Activated T-cell treated with anti-CD3 and anti-CD28 coated beads, Interleukin-2, amount 50 U/mL, for 1 hour (primary cell): ENCODE measurements at regions not wholly inside any gene's neighbourhood (a gene's known extent, or its start where the extent isn't known, plus 50 kb on each side); places are given as distances from the start of the nearest gene placed in this dataset.
"Not testable (repeated sequence)": the region's sequence is repeated elsewhere in the genome, so short reads cannot be mapped to it uniquely, and the experiment has no call there.

ENCODE experiments used
- DNase-seq: peaks from one replicate; pipeline ENCODE4 v3.0.0-alpha.2; 2020

DNA sequence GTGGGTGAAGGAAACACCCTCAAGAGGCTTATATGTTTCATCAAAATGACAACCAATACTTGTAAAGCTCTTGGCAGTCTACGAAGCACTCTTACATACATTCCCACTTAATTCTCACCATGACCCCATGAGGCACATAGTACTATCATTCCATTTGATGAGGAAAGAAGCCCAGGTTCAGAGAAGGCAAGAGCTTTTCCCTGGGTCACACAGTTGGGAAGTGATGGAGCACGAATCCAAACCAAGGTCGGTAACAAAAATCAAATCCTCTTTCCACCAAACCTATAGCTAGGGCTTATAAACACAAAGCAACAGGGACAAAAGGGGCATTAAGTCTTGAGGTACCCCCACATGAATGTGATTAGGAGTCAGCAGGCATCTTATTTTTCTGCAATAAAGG, 187.1 kb downstream of the UACA start:
- DNase-seq: no peak

DNA sequence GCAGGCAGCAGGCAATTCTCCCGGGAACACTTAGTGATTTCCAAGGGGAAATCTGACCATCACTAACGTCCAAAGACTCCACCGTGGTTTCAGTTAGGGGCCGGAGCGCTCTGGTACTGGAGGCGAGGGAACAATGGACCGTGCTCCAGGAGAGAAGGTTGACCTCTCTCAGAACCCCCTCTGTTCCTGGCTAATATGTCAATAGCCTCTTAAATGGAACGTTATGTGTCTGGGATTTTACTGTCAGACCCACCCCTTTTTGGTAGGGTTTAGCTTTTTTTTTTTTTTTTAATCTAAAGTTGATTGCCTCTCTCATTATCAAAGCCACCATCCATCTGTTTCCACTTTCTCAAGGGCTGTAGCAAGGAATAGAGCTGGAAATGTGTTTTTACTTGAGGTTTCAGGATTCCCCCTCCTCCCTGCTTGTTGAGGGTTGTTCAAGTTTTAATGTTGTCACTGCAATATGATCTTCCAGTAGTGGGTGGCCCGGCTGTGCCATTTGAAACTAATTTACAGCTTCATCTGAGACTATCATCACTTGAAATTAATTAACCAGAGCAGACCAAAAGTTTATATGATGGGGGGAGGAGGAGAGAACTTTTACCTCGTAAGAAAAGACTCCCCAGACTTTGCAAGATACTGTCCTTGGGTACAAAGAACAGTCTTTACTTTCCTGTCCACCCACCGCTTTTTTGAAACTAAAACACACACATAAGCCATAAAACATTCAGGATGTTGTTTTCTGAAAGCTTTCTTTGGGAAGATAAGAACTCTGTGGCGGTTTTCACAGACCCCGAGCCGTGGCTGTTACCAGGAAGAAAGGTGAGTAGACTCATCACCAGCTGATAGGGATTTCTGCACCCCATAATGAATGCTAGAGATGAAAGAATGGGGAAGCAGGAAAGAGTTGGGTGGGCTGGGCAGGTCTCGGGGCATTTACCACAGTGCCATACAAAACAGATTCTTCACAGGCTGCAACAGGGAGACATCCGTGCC, 187.8 kb downstream of the UACA start:
- no peak for DNase-seq

DNA sequence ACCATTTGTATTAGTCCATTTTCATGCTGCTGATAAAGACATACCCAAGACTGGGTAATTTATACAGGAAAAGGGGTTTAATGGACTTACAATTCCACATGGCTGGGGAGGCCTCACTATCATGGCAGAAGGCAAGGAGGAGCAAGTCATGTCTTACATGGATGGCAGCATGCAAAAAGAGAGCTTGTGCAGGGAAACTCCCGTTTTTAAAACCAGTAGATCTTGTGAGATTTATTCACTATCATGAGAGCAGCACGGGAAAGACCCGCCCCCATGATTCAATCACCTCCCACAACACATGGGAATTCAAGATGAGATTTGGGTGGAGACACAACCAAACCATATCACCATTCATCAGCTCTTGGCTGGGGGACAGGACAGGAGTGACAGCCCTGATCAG, 189.0 kb downstream of the UACA start:
- not testable (repeated sequence) for DNase-seq

DNA sequence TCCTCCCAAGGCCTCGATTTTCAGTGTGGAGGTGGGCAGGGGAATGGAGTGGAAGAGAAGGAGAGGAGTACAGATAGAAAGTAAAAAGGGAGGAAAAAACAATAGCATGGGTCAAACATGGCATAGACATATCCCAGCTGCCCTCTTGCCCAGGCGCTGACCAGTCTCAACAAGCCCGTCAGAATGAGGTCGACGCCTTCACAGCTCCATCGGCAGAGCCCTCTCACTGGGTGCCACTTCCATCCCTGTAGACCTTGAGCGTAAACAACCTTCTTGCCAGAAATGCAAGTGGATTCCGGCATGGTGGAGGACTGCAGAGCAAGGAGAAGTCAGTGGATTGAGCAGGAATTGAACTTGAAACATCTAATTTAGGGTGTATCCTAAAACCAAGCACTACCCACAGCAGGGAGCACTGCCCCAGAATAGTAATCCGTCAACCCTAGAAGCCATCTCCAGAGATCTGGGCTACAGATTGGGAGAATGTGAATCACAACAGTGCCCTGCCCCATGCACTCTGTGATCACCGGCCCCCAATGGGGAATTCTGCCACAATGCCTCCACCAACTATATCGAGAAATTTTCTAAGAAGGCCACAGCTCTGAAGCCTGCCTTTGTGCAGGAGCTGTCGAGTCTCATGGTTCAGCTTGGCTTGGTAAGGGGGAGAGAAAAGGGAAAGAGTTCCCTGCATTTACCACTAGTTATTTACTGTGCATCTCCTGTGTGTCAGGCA, 190.1 kb downstream of the UACA start:
- DNase-seq: no peak

DNA sequence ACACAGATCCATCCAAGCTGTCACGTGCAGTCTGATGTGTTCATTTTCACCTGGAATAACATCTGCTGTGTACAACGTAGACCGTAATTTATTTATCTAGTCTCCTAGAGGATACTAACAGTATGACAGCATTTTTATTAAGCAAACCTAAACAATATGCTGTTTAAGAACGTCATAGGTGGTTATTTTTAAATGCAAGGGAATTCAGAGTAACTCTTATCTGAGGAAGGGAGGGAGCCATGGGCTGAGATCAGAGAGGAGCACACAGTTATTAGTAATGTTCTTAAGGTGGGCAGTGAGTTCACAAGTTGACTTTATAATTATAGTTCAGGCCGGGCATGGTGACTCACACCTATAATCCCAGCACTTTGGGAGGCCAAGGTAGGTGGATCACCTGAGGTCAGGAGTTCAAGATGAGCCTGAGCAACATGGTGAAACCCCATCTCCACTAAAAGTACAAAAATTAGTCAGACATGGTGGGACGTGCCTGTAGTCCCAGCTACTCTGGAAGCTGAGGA, 193.6 kb downstream of the UACA start:
- no peak for DNase-seq

DNA sequence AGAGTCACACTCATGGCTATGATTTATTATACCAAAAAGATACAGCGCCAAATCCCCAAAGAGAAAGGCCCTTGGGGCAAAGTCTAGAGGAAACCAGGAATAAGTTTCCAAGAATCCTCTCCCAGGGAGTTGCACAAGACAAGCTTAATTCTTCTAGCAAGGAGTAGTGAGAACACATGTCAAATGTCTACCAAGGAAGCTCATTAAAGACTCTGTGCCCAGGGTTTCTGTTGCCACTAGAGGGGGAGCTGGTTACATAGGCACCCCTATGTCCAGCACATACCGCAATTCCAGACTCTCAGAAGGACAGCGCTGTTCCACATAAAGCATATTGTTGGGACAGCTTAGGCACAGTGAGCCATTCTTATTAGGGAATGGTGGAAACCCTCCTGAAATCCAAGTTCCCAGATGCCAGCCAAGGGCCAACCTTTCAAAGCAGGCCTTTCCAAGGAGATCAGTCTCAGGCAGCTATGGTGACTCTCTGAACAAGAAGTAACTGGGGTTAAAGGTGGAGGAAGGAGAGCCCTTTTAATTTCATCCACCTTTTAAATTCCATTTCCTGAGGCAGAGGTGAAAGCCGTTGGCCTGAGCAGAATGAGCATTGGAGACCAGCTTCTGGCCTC, 194.2 kb downstream of the UACA start:
- DNase-seq: no peak

DNA sequence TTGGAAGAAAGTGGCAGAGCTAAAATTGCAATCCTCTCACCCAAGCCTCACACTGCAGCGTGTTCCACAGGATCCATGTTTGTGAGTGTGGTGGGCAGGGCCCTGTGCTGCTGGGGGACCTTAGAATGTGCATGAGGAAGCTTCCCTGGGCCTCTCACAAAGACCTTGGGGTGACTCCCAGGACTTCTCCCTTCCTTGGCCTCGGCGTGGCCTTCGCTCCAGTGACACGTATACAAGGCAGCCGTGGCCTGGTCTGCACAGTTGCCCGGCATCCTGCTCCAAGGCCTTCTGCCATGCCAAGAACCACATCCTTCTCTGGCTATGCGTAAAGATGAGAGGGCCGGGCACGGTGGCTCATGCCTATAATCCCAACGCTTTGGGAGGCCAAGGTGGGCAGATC, 196.4 kb downstream of the UACA start:
- no peak for DNase-seq

DNA sequence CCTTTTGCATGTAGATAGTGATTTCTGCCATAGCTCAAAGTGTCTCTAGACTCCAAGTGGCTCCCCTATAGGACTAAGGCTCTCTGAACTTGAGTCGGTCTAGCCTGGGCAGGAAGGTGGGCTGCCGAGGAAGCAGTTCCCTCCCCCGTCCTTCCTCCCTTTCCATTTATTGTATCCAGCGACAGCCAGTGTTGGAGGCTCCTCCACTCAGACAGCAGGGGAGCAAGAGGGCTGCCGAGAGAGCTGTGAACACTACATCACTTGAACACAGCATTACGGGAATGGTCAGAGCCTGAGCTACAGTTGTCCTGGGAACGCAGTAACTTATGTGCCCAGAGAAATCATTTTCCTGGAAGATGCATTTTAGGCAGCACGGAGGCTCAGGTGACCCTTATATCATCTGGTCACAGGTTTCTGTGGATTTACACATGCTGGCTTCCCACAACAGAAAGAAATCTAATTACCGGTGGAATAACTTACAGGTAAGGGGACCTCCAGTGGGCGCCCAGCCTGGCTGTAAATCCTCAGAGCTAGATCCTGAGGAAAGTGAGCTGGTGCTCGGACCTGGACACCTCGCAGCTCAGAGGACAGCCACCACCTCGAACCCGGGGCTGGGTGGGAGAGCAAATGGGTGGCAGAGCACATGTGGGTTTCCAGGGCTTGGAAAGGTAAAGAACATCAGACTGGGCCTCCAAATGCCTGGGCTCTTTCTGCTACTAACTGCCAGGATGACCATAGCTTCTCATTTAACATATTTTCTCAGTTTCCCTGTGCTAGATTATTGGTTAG, 197.1 kb downstream of the UACA start:
- no peak for DNase-seq

DNA sequence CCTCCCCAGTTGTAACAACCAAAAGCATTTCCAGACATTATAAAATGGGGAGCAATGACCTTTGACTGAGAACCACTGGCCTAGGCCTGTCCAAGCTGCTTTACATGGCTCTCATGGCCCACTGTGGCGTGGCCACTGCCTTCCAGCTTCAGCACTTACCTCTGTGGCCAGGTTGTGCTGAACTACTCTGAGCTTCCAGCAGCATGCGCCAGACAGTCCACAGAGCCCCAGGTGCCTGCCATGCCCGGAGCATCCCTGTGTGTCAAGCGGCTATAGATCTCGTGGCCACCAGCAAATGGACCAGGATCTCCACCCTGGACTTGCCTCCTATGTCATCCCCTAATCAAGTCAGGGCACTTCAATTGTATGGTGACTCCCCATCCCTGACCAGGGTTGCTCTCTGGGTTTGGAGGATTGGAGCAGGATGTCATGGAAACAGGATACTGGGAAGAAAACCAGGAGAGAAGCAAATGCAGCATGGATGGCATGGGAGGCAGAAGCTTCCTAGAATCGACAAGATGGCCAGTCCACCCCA, 199.7 kb downstream of the UACA start:
- no peak for DNase-seq

DNA sequence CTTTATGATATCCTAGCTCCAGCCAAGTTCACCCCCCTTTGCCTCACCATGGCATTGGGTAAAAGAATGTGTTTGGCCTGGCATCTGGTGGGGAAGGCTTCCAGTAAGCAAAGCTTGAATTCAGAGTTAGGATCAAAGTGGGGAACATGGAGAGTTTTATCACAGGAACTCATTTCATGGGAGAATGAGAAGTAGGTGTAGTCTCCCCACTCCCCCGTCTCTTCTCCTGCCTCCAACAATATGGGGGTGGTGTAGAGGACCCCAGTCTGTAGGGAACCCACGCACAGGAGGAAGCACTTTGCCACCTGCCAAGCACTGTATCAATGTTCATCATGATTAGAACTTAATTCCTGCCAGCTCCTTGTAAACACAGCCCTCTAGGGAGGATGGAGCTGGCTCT, 200.5 kb downstream of the UACA start:
- DNase-seq: no peak

DNA sequence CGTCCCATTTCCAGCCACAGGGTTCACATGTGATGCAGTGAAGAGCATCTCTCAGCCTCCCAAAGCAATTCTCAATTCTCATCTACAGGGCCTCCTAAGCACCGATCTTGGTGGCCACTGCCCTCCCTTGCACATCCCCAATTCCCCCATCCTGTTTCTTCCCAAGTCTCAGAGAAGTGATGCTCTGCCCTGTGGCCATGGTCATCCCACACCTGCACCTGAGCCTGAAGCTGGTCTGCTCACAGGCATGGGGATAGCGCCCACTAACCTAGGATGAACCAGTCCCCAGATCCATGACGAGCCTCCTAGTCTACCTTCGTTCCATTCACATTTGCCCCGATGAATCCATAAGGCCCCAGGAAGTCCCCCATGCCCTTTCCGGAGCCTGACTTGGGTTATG, 201.5 kb downstream of the UACA start:
- DNase-seq: no peak

DNA sequence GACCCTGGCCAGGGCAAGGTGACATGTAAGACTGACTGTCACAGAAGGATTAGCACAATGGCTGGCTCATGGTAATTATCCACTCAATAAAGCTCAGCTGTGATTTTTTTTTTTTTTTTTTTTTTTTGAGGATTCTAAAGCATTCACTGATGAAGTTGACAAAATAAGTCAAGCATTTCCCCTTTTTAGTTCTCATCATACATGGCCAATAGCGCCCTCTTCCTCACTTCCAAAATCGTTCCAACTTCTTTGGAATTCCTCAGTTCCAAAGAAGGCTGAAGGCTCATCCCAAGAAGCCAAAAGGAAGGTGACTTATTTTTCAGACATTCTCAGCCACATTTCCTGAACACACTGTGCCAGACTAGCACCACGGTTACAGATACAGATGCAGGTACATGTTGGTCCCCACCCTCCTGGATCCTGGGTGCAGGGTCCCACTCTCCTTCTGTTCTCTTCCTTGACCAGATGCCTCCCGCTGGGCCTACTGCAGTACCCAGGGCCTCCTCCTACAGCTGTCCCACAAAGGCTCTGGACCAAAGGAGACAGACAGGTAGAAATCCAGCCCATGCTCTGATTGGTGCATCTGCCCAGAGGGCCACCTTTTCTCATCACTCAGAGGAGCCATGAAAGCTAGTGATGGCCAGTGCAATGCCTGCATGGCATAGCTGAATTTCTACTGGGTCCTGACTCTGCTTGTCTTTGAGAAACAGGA, 202.6 kb downstream of the UACA start:
- DNase-seq: no peak

DNA sequence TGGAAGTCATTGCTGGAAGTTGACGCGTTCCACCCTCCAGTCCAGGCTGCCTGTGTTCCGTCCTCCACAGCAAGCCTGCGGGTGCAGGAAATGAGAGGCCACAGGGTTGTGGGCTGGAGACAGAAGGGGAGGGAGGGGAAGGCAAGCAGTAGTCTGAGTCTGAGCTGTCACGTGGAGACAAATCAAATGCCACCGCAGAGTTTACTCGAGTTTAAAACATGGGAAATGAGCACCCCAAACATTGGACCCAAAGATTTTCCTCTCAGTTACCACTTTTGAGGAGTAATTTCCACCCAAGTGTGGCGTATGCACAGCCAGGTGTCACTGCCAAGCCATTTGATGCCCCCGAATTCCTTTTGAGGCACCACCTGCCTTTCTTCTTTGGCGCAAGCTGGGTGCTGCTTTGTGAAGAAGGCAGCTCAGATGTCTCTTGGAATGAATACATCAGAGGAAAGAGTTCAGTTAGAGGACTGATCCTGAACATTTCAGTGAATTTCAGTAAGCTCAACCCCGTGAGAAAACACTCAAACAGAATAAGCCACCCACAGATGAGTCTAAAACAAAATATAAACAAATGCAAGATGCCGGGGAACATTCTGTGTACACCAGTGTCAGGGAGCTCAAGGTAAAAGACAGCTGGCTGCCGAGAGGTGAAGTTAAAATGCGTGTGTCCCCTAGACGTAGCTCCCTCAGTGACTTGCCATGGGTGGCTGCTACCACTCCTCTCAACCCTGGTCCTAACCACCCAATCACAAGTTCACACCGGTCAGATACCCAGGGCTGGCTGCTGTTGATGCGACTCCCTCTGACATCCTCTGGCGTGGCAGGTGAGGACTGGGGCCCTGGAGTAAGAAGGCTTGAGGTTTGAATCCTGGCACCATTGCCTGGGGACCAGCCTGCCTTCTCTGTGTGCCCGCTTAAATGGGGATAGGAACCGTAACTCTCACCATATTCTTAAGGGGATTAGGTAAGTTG, 203.8 kb downstream of the UACA start:
- peak; percentile 69 for DNase-seq

DNA sequence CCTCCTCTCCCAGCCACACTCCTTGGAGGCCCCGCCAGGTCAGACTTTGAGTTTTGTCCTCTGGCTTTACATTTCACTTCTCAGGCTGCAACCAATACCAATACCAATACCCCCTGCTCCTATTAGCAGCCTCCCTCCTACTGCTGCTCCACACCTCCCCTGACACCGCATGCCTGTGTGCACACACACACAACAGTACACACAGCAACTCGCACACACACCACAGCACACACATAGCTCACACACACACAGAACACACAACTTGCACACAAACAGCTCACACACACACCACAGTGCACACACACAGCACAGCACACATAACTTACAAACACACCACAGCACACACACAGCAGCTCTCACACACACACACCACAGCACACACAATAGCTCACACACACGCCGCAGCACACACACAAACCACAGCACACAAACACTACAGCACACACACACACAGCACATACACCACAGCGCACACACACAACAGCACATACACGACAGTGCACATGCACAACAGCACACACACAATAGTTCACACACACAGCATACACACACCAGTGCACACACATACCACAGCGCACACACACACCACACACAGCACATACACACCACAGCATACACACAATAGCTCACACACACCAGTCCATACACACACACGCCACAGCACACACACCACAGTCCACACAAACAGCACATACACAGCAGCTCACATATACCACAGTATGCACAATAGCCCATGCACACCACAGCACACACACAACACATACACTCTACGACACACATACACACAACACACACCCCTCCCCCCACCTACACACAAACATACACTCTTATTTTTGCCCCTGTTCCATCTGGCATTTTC, 204.7 kb downstream of the UACA start:
- DNase-seq: no peak

DNA sequence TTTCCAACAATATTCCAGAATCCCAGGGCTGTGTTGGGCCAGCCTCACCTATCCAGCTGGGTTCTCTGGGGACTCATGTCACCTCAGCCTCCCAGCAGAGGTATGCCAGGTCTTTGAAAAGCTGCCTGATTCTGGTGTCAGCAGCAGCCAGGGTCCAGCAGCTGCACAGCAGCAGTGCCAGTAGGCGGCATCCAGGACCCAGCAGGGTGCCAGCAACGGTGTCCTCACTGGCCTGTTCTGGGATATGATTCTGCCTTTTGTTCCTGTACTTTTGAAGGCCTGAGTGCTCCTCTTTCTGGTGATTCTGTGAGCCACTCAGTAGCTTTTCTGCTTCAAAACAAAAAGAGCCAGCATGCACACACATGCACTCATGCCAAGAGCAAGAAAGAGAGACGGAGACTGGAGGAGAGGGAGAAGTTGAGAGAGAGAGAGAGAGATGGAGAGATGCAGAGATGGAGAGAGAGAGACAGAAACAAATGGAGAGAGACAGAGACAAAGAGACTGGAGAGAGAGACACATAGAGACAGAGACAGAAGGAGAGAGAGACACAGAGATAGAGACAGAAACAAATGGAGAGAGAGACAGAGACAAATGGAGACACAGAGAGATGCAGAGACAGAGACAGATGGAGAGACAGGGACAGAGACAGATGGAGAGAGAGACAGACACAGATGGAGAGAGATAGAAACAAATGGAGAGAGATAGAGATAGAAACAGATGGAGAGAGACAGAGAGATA, 205.7 kb downstream of the UACA start:
- no peak for DNase-seq

DNA sequence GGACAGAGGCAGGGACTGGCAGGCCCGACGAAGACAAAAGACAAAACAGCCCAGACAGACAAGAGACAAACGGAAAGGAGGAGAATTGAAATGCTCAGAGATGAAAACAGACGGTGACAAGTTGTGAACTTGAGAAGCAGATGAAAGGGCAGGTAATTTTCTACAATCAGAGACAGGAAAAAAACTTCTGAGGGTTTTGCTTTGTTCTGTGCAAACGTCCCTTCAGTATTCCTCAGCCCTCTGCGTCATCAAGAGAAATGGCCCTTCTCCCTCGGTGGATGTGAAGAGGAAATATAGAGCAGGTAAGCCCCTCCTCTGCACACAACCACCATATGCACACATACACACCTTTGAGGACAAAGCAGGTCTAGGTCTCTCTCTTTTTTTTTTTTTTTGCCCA, 206.6 kb downstream of the UACA start:
- no peak for DNase-seq

DNA sequence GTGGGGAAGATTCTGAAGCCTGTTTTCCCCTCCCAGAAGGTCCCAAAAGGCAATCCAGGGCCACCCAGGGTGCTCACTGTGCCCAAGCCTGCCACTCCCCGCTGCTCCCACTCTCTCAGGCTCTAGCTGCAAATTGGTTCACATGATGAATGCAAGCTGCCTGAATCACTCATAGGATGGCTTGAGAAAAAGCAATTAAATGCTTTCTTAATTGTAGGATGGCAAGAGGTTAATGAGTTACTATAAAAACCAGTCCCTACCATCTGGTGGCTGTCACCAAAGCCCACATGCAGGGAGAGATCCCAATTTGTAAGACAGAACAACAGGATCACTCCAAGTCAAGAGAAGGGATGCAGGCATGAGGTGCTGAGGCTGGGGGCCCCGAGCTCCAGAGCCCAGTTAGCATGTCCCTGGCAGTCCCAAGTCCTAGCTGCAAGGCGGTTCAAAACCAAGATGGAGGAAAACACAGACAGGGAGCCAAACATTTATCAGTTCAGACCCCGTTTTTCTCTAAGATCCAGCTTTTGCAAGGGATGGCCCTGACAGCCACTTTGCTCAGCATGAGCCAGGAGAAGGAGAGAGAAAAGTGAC, 207.1 kb downstream of the UACA start:
- DNase-seq: peak; percentile 40

DNA sequence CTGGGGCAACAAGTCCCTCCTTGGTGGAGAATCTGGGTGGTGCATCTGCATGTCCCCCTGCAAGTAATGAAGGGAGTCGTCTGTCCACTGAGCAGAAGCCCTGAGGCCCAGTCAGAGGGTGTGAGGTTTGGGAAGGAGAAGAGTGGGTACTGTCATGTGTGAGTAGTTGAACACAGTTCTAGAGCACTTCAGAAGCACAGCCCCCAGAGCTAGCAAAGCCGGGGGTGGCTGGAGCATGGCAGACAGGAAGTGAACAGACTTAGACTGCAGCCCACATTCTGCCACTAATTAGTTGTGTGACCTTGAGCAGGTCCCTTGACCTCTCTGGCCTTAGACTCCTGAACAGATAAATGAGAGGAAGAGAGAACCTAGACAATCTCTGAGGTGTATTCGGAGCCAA, 207.6 kb downstream of the UACA start:
- no peak for DNase-seq
